Astrocyte of the cerebellum (primary cell): ENCODE measurements at regions not wholly inside any gene's neighbourhood (a gene's known extent, or its start where the extent isn't known, plus 50 kb on each side); places are given as distances from the start of the nearest gene placed in this dataset.

Source experiments
- DNase-seq: peaks from one replicate; pipeline ENCODE4 v3.0.0-alpha.2; 2011; ENCODE audit warnings: low read depth
- H3K4me3 ChIP-seq: 2 replicates; pipeline ENCODE4 v1.5.1; 2011; ENCODE audit warnings: mild to moderate bottlenecking, low read depth, low read length, moderate library complexity
- in situ Hi-C: cut with HindIII; loops from 2 replicates; pipeline ENCODE4 v1.10.0; 2017; ENCODE audit warnings: low sequenced_read_pairs
- TF ChIP-seq, protein P1 (sequence below): IDR thresholded peaks from 2 replicates; pipeline ENCODE4 v1.5.1; 2012; ENCODE audit warnings: low read length, low read depth, moderate library complexity, mild to moderate bottlenecking; ENCODE audit errors: missing control alignments

GRCh38 chr3:99013777-99014315 lies 112.4 kb upstream of the DCBLD2 start:
- no peak for DNase-seq
- TF ChIP-seq, protein P1, sequence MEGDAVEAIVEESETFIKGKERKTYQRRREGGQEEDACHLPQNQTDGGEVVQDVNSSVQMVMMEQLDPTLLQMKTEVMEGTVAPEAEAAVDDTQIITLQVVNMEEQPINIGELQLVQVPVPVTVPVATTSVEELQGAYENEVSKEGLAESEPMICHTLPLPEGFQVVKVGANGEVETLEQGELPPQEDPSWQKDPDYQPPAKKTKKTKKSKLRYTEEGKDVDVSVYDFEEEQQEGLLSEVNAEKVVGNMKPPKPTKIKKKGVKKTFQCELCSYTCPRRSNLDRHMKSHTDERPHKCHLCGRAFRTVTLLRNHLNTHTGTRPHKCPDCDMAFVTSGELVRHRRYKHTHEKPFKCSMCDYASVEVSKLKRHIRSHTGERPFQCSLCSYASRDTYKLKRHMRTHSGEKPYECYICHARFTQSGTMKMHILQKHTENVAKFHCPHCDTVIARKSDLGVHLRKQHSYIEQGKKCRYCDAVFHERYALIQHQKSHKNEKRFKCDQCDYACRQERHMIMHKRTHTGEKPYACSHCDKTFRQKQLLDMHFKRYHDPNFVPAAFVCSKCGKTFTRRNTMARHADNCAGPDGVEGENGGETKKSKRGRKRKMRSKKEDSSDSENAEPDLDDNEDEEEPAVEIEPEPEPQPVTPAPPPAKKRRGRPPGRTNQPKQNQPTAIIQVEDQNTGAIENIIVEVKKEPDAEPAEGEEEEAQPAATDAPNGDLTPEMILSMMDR: no peak
- H3K4me3 ChIP-seq: no peak overlapping the region
- in situ Hi-C loops: loop anchor here (25.0 kb wide), 1 partner anchor 402 kb away; no protein-coding TSS in a partner anchor

DNA sequence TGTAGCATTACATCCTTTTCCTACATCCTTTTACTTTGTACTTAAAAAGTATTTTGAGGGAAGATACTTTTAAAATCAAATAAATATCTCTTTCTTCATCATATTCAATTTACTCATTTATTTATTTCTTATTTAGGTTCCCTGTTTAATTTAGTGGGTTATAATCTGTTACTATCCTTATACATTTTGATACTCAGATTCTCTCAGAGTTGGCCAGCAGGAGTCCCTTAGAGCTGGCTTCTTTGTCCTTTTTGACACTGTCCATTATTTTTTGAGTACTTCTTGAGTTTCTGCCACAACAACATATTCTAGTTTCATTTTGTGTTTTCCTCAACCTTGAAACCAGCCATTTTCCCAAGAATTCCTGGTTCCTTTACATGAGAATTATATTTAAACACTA lies 111.6 kb upstream of the DCBLD2 start:
- H3K4me3 ChIP-seq: no peak overlapping the region
- TF ChIP-seq, protein P1: no peak

DNA sequence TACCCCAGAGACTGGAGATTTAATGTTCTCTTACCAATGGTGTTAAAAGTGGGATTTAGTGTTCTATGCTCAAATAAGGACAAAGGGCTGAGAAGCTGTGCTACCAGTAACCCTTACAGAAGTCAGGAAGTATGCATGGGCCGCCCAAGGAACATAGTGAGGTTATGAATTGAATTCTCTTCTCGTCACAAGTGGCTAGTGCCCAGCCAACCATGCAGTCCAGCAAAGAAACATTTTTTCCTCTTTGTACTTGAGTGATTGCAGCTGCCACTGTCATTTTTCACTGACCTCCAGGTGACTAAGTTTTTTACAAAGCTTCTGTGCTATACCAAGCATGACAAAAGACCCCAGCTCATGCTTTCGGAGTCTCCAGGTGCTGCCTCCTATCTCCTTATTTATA lies 110.6 kb upstream of the DCBLD2 start:
- DNase-seq: peak; percentile 39
- no peak overlapping the region for H3K4me3 ChIP-seq
- in situ Hi-C loops: loop anchor here (25.0 kb wide), 1 partner anchor 400 kb away; no protein-coding TSS in a partner anchor
- TF ChIP-seq, protein P1: no peak

More for the DNA sequence above, 111.6 kb upstream of the DCBLD2 start:
- DNase-seq: no peak
- in situ Hi-C loops: loop anchor here (25.0 kb wide), 1 partner anchor 401 kb away; no protein-coding TSS in a partner anchor

- in situ Hi-C loops: loop anchor here (25.0 kb wide), 1 partner anchor 398 kb away; no protein-coding TSS in a partner anchor
- no peak overlapping the region for H3K4me3 ChIP-seq
- TF ChIP-seq, protein P1: no peak
- DNase-seq: no peak
These were observed 108.4 kb upstream of the DCBLD2 start for GRCh38 chr3:99009851-99010250.

GRCh38 chr3:99006686-99007085 lies 105.2 kb upstream of the DCBLD2 start:
- DNase-seq: no peak
- TF ChIP-seq, protein P1: no peak
- in situ Hi-C loops: loop anchor here (25.0 kb wide), 1 partner anchor 394 kb away; no protein-coding TSS in a partner anchor
- no peak overlapping the region for H3K4me3 ChIP-seq

DNA sequence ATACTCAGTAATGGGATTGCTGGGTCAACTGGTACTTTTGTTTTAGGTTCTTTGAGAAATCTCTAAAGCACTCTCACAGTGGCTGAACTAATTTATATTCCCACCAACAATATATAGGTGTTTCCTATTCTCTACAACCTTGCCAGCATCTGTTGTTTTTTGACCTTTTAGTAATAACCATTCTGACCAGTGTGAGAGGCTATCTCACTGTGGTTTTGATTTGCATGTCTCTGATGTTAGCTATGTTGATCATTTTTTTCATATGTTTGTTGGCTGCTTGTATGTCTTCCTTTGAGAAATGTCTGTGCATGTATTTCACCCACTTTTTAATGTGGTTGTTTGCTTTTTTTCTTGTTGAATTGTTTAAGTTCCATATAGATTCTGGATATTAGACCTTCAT lies 98.2 kb upstream of the DCBLD2 start:
- DNase-seq: no peak
- in situ Hi-C loops: loop anchor here (25.0 kb wide), 1 partner anchor 387 kb away; no protein-coding TSS in a partner anchor
- TF ChIP-seq, protein P1: no peak
- no peak overlapping the region for H3K4me3 ChIP-seq
